GM10266 (cell line): ENCODE measurements at regions not wholly inside any gene's neighbourhood (a gene's known extent, or its start where the extent isn't known, plus 50 kb on each side); places are given as distances from the start of the nearest gene placed in this dataset.

Experiments
- DNase-seq: peaks from one replicate; pipeline ENCODE4 v3.0.0; 2012; ENCODE audit errors: extremely low spot score
- CTCF ChIP-seq: IDR thresholded peaks from 2 replicates; pipeline ENCODE4 v1.5.1; 2012; ENCODE audit warnings: mild to moderate bottlenecking, low read depth; ENCODE audit not compliant: control insufficient read depth, insufficient read depth; ENCODE audit errors: missing control alignments

DNA sequence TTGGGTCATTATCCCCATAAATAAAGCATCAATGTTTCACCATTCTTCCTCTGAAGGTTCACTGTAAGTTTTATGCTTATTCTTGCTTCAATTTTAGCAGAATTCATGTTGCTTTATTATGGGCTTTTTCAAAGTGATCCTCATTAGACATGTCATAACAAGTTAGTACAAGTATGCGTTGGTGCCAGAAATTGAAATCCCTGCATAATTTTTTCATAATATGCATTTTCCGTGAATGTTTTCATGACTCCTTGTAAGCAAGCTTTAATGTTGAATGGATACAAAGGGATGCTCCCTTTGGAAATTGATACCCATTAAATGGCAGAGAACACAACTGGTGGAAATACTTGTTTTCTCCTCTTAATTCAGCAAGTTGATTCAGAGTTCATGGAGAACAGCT is 179.7 kb downstream of the ST6GAL2 start:
- no peak for DNase-seq
- no peak for TF ChIP-seq CTCF

DNA sequence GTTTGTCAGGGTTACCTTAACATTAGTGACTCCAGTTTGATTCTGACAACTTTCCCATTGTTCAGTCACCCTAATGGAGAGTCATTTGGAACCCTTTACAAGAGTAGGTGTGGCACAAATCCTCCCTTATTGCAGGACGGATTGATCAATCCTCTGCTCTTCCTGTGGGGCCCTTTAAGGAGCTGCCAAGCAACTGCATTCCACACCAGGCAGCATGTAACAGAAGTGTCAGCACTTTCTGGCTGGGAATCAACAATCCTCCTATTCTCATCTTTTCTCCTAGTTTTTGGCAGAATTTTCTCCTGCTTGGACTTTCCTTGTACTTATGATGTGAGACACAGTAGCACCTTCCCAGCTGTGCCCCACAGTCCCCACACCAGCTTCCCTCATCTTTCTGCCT is 177.8 kb downstream of the ST6GAL2 start:
- DNase-seq: no peak
- TF ChIP-seq CTCF: no peak

DNA sequence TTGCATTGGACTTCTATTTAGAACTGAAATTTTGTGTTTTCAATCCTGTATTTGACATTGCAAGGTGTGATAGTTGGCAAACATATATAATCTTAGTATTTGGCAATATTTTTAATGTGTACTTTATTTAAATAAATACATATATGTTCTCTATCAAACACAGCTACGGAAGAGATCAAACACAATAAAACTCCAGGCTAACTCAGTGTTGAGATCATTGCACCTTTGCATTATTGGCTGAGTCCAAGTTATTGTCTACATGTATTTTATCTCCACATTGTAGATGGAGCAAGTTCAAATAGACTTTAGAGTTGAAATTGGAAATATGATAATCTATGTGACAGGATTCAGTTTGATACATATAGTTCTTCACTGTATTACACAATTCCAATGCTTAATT is 176.7 kb downstream of the ST6GAL2 start:
- no peak for TF ChIP-seq CTCF
- DNase-seq: no peak

DNA sequence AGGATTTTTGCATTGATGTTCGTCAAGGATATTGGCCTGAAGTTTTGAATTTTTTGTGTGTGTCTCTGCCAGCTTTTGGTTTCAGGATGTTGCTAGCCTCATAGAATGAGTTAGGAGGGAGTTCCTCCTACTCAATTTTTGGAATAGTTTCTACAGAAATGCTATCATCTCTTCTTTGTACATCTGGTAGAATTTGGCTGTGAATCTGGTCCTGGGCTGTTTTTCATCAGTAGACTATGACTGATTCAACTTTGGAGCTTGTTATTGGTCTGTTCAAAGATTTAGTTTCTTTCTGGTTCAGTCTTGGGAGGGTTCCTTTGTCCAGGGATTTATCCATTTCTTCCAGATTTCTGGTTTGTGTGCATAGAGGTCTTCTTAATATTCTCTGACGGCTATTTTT is 166.7 kb downstream of the ST6GAL2 start:
- no peak for TF ChIP-seq CTCF

DNA sequence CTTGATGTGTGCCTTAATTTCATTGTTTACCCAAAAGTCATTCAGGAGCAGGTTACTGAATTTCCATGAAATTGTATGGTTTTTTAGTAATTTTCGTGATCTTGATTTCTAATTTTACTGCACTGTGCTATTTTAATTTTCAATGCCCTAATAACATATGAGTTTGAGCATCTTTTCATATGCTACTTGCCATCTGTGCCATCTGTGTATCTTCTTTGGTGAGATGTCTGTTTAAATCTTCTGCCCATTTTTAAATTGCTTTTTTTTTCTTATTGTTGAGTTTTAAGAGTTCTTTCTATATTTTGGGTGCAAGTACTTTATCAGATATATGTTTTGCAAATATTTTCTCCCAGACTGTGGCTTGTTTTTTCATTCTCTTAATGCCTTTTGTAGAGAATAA is 165.9 kb downstream of the ST6GAL2 start:
- no peak for DNase-seq
- no peak for TF ChIP-seq CTCF

More for the DNA sequence above, 166.7 kb downstream of the ST6GAL2 start:
- no peak for DNase-seq

- TF ChIP-seq CTCF: no peak
- DNase-seq: no peak
These were observed 161.6 kb downstream of the ST6GAL2 start for GRCh38 chr2:106724301-106724794.

DNA sequence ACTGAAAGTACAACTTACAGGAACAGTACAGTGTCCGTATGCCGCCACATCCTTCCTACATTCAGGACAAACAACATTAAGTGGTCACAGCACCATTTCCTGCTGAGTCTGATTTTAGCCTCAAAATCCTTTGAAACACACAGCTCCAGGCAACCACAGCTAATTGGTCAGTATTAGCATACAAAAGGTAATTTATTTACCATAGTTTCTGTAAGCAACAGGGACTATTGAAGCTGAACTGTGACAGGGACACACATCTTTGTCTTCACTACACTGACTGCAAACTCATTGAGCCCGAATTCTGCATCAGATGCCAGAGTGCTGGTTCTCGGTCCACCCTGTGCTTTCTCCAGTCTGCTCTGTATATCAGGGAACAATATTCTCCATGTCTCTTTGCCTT is 151.8 kb downstream of the ST6GAL2 start:
- no peak for TF ChIP-seq CTCF
- no peak for DNase-seq
